Mesodermal cell (in vitro differentiated cells): ENCODE measurements at regions not wholly inside any gene's neighbourhood (a gene's known extent, or its start where the extent isn't known, plus 50 kb on each side); places are given as distances from the start of the nearest gene placed in this dataset.

Experiments
- H3K27ac ChIP-seq: 2 replicates; pipeline ENCODE4 v1.7.0; 2013; ENCODE audit warnings: mild to moderate bottlenecking, low read depth, low read length, moderate library complexity; ENCODE audit not compliant: severe bottlenecking
- H3K36me3 ChIP-seq: 2 replicates; pipeline ENCODE4 v1.7.1; 2013; ENCODE audit warnings: mild to moderate bottlenecking, low read length, moderate library complexity; ENCODE audit not compliant: control insufficient read depth, insufficient read depth
- H3K4me1 ChIP-seq: one replicate; pipeline ENCODE4 v1.7.1; 2013; ENCODE audit warnings: mild to moderate bottlenecking, low read length; ENCODE audit not compliant: insufficient read depth, control insufficient read depth, poor library complexity, severe bottlenecking
- H3K4me3 ChIP-seq: 2 replicates; pipeline ENCODE4 v1.7.0; 2013; ENCODE audit warnings: low read length, control low read depth, mild to moderate bottlenecking; ENCODE audit not compliant: insufficient read depth, poor library complexity, severe bottlenecking; ENCODE audit errors: extremely low read depth
- H3K9me3 ChIP-seq: 2 replicates; pipeline ENCODE4 v1.7.1; 2013; ENCODE audit warnings: mild to moderate bottlenecking, low read length, moderate library complexity; ENCODE audit not compliant: control insufficient read depth
- WGBS, 2 experiments: methylation state at CpG; one replicate each; pipeline ENCODE4 v1.1.5; 2013; ENCODE audit warnings: missing lambda C conversion rate in 2 of 2; ENCODE audit not compliant: insufficient coverage in 2 of 2; 5-methylcytosine and 5-hydroxymethylcytosine counted together

GRCh38 chr10:78574547-78574946 lies 494.2 kb upstream of the ZMIZ1 start:
- WGBS, 2 experiments, result 92 to 93% methylated on average over 6 of the region's 7 CpGs

GRCh38 chr10:78575400-78575799 lies 493.4 kb upstream of the ZMIZ1 start:
- 84 to 89% methylated on average over 6 of the region's 6 CpGs for WGBS, 2 experiments
- Histone ChIP-seq H3K4me3 (no peak overlapping the region), H3K4me1 (peaks cover 9% of the 10 kb centered on the region), H3K36me3 (no peaks in the 10 kb centered on the region), H3K27ac (no peak overlapping the region), H3K9me3 (no peaks in the 10 kb centered on the region)

More at GRCh38 chr10:78574547-78574946, 494.2 kb upstream of the ZMIZ1 start:
- Histone ChIP-seq H3K27ac (no peak overlapping the region), H3K4me3 (no peak overlapping the region), H3K9me3 (no peaks in the 10 kb centered on the region), H3K36me3 (no peaks in the 10 kb centered on the region), H3K4me1 (peaks cover 9% of the 10 kb centered on the region)

- no peak overlapping the region for H3K27ac ChIP-seq
- 83 to 93% methylated on average over 4 to 5 of the region's 5 CpGs for WGBS, 2 experiments
- H3K4me3 ChIP-seq, result no peak overlapping the region
- H3K4me1 ChIP-seq, result peaks cover under 1% of the 10 kb centered on the region
- no peaks in the 10 kb centered on the region for H3K36me3 ChIP-seq
- H3K9me3 ChIP-seq, result no peaks in the 10 kb centered on the region
Observed at GRCh38 chr10:78576276-78576675, 492.5 kb upstream of the ZMIZ1 start.

- 76 to 100% methylated on average over 5 of the region's 5 CpGs for WGBS, 2 experiments
- Histone ChIP-seq H3K27ac (no peak overlapping the region), H3K4me1 (no peaks in the 10 kb centered on the region), H3K36me3 (no peaks in the 10 kb centered on the region), H3K9me3 (no peaks in the 10 kb centered on the region), H3K4me3 (no peak overlapping the region)
Observed at GRCh38 chr10:78577712-78578111, 491.1 kb upstream of the ZMIZ1 start.

GRCh38 chr10:78578929-78579328 lies 489.8 kb upstream of the ZMIZ1 start:
- Histone ChIP-seq H3K4me1 (no peaks in the 10 kb centered on the region), H3K9me3 (no peaks in the 10 kb centered on the region), H3K36me3 (no peaks in the 10 kb centered on the region), H3K27ac (no peak overlapping the region), H3K4me3 (no peak overlapping the region)
- 92 to 96% methylated on average over 4 to 6 of the region's 6 CpGs for WGBS, 2 experiments

- no peaks in the 10 kb centered on the region for H3K36me3 ChIP-seq
- no peak overlapping the region for H3K27ac ChIP-seq
- 90 to 99% methylated on average over 5 of the region's 5 CpGs for WGBS, 2 experiments
- H3K4me3 ChIP-seq, result no peak overlapping the region
- H3K4me1 ChIP-seq, result no peaks in the 10 kb centered on the region
- no peaks in the 10 kb centered on the region for H3K9me3 ChIP-seq
Observed at GRCh38 chr10:78579576-78579975, 489.2 kb upstream of the ZMIZ1 start.

GRCh38 chr10:78579995-78580394 lies 488.8 kb upstream of the ZMIZ1 start:
- Histone ChIP-seq H3K27ac (no peak overlapping the region), H3K36me3 (no peaks in the 10 kb centered on the region), H3K4me3 (no peak overlapping the region), H3K4me1 (no peaks in the 10 kb centered on the region), H3K9me3 (no peaks in the 10 kb centered on the region)
- 100% methylated on average over 1 to 2 of the region's 4 CpGs for WGBS, 2 experiments

GRCh38 chr10:78581133-78581694 lies 487.6 kb upstream of the ZMIZ1 start:
- Histone ChIP-seq H3K4me1 (no peaks in the 10 kb centered on the region), H3K27ac (no peak overlapping the region), H3K9me3 (no peaks in the 10 kb centered on the region), H3K36me3 (no peaks in the 10 kb centered on the region), H3K4me3 (no peak overlapping the region)
- 96 to 100% methylated on average over 3 to 4 of the region's 4 CpGs for WGBS, 2 experiments

GRCh38 chr10:78582540-78582939 lies 486.2 kb upstream of the ZMIZ1 start:
- peaks cover 8% of the 10 kb centered on the region for H3K4me1 ChIP-seq
- H3K9me3 ChIP-seq, result no peaks in the 10 kb centered on the region
- H3K4me3 ChIP-seq, result no peak overlapping the region
- H3K36me3 ChIP-seq, result no peaks in the 10 kb centered on the region
- no peak overlapping the region for H3K27ac ChIP-seq

- WGBS, 2 experiments, result 80 to 89% methylated on average over 3 to 4 of the region's 4 CpGs
- Histone ChIP-seq H3K4me3 (no peak overlapping the region), H3K9me3 (no peaks in the 10 kb centered on the region), H3K4me1 (peaks cover 20% of the 10 kb centered on the region), H3K36me3 (no peaks in the 10 kb centered on the region), H3K27ac (no peak overlapping the region)
Observed at GRCh38 chr10:78584266-78584665, 484.5 kb upstream of the ZMIZ1 start.

- Histone ChIP-seq H3K27ac (peak overlapping the region; percentile 12), H3K36me3 (no peaks in the 10 kb centered on the region), H3K4me3 (no peak overlapping the region), H3K4me1 (peaks cover 20% of the 10 kb centered on the region), H3K9me3 (no peaks in the 10 kb centered on the region)
- 86 to 90% methylated on average over 4 to 7 of the region's 7 CpGs for WGBS, 2 experiments
Observed at GRCh38 chr10:78584681-78585080, 484.1 kb upstream of the ZMIZ1 start.
